Endothelial cell of umbilical vein (primary cell): ENCODE measurements at regions not wholly inside any gene's neighbourhood (a gene's known extent, or its start where the extent isn't known, plus 50 kb on each side); places are given as distances from the start of the nearest gene placed in this dataset.

Experiments
- BruUV-seq: library from RNA; stranded (reverse); fragments of 400-500 nt; replicated peaks from 2 replicates; lab custom pipeline; 2021; lab: Mats Ljungman, UMichigan
- CTCF ChIA-PET: fragments of 300-600, 350-600 bp; sonication (Branson Sonifier 250); formaldehyde crosslinking; loops from one replicate; lab custom pipeline; 2021; ENCODE audit warnings: antibody characterized with exemption, inconsistent platforms; lab: Charles Lee
- POLR2A ChIA-PET: fragments of 300-600, 350-600 bp; sonication (Branson Sonifier 250); formaldehyde crosslinking; loops from one replicate; lab custom pipeline; 2021; ENCODE audit warnings: antibody characterized with exemption, inconsistent platforms; lab: Charles Lee
- DNase-seq: peaks from one replicate; pipeline ENCODE4 v3.0.0-alpha.2; 2011; ENCODE audit warnings: low read depth, low spot score
- FAIRE-seq: peaks from 2 replicates; lab custom pipeline; 2011; peaks lifted over from hg19 to GRCh38; lab: Jason Lieb, UNC
- H2AFZ ChIP-seq: 2 replicates; pipeline ENCODE4 v1.6.0; 2012; ENCODE audit warnings: low read depth, low read length, control low read depth, inconsistent platforms
- H3K27ac ChIP-seq: 2 replicates; pipeline ENCODE4 v1.5.1; 2011; ENCODE audit warnings: low read depth, mild to moderate bottlenecking, control low read depth, low read length, moderate library complexity; ENCODE audit not compliant: insufficient read depth
- H3K27me3 ChIP-seq, 2 experiments: 2 replicates each; pipeline versions ENCODE4 v1.6.0 to v1.6.1; 2011; ENCODE audit warnings: low read length in 2 of 2, mixed read lengths in 1 of 2; ENCODE audit not compliant: control insufficient read depth in 2 of 2, insufficient read depth in 2 of 2
- H3K36me3 ChIP-seq, 2 experiments: 2 replicates in 1 of 2; 3 replicates in 1 of 2; pipeline ENCODE4 v1.5.1; 2011; ENCODE audit warnings: low read length in 2 of 2, mild to moderate bottlenecking in 1 of 2, moderate library complexity in 1 of 2; ENCODE audit not compliant: control insufficient read depth in 2 of 2, insufficient read depth in 2 of 2; ENCODE audit errors: extremely low read depth in 1 of 2
- H3K4me1 ChIP-seq: 3 replicates; pipeline ENCODE4 v1.5.1; 2011; ENCODE audit warnings: mild to moderate bottlenecking, low read length; ENCODE audit not compliant: control insufficient read depth, insufficient read depth; ENCODE audit errors: extremely low read depth
- H3K4me2 ChIP-seq: 2 replicates; pipeline ENCODE4 v1.6.1; 2011; ENCODE audit warnings: low read length, control low read depth, mixed read lengths; ENCODE audit not compliant: insufficient read depth
- H3K4me3 ChIP-seq, 3 experiments: fragments of 200-600 bp in 1 of 3; sonication (generic), shearing (Covaris generic) in 1 of 3; replicated peaks in 1 of 3; 2 replicates each; pipeline ENCODE4 v1.5.1; 2011 to 2016; ENCODE audit warnings: control low read depth in 3 of 3, low read length in 3 of 3, mild to moderate bottlenecking in 2 of 3, inconsistent platforms in 1 of 3, low read depth in 1 of 3, moderate library complexity in 1 of 3; ENCODE audit not compliant: insufficient read depth in 1 of 3
- H3K79me2 ChIP-seq: 2 replicates; pipeline ENCODE4 v1.6.0; 2012; ENCODE audit warnings: low read length, inconsistent platforms; ENCODE audit not compliant: control insufficient read depth, insufficient read depth
- H3K9ac ChIP-seq: replicated peaks from 2 replicates; pipeline ENCODE3; 2011; ENCODE audit warnings: low read length, control low read depth; ENCODE audit not compliant: insufficient read depth; ENCODE audit errors: extremely low read depth
- H3K9me1 ChIP-seq: replicated peaks from 3 replicates; pipeline ENCODE4 v1.6.0; 2011; ENCODE audit warnings: mild to moderate bottlenecking, low read length; ENCODE audit not compliant: control insufficient read depth, insufficient read depth; ENCODE audit errors: extremely low read depth
- H3K9me3 ChIP-seq: replicated peaks from 2 replicates; pipeline ENCODE4 v1.5.1; 2012; ENCODE audit warnings: low read length, inconsistent platforms; ENCODE audit not compliant: control insufficient read depth, insufficient read depth
- H4K20me1 ChIP-seq: replicated peaks from 2 replicates; pipeline ENCODE3; 2011; ENCODE audit warnings: mild to moderate bottlenecking, low read length; ENCODE audit not compliant: control insufficient read depth, insufficient read depth; ENCODE audit errors: extremely low read depth
- CTCF ChIP-seq, 2 donors: IDR thresholded peaks; 1 replicate in 1 of 2; 2 replicates in 1 of 2; pipeline ENCODE4 v1.5.1; 2011; ENCODE audit warnings: low read length in 2 of 2, mild to moderate bottlenecking in 2 of 2, moderate library complexity in 2 of 2, control low read depth in 1 of 2, inconsistent platforms in 1 of 2, low read depth in 1 of 2; ENCODE audit not compliant: insufficient read depth in 1 of 2; ENCODE audit errors: extremely low read depth in 1 of 2
- EZH2 ChIP-seq: IDR thresholded peaks from 2 replicates; pipeline ENCODE4 v1.6.1; 2012; ENCODE audit warnings: borderline replicate concordance, low read depth, mild to moderate bottlenecking, moderate library complexity, low read length, inconsistent platforms; ENCODE audit not compliant: severe bottlenecking
- FOS ChIP-seq: IDR thresholded peaks from 2 replicates; pipeline ENCODE4 v1.6.1; 2011; ENCODE audit warnings: mild to moderate bottlenecking, low read length, moderate library complexity, borderline replicate concordance; ENCODE audit not compliant: insufficient read depth
- GATA2 ChIP-seq: IDR thresholded peaks from 2 replicates; pipeline ENCODE4 v1.7.0; 2011; ENCODE audit warnings: low read depth, mild to moderate bottlenecking, moderate library complexity, mixed read lengths, low read length; ENCODE audit not compliant: insufficient read length, insufficient read depth
- JUN ChIP-seq: IDR thresholded peaks from 2 replicates; pipeline ENCODE4 v1.6.1; 2011; ENCODE audit warnings: borderline replicate concordance, low read depth; ENCODE audit not compliant: insufficient read length, insufficient read depth
- MYC ChIP-seq: IDR thresholded peaks from one replicate; pipeline ENCODE4 v1.6.1; 2011; ENCODE audit warnings: mild to moderate bottlenecking, low read depth, low read length
- POLR2A ChIP-seq: IDR thresholded peaks from 2 replicates; pipeline ENCODE4 v1.6.1; 2012; ENCODE audit warnings: low read depth, mild to moderate bottlenecking, control low read depth, low read length
- POLR2AphosphoS5 ChIP-seq: IDR thresholded peaks from 2 replicates; pipeline ENCODE4 v1.6.1; 2012; ENCODE audit warnings: low read depth, mild to moderate bottlenecking, control low read depth, low read length, moderate library complexity; ENCODE audit not compliant: insufficient read depth
- dilution Hi-C: fragments of 300-500 bp; cut with MboI; formaldehyde crosslinking; loops from one replicate; pipeline ENCODE4 v1.15.0; 2019; ENCODE audit warnings: low sequenced_read_pairs; ENCODE audit not compliant: extremely low pct_ligation_motif_present
- intact Hi-C: fragments of 100-400 bp; cut with micrococcal nuclease; formaldehyde crosslinking; loops from one replicate; pipeline ENCODE4 v1.10.0; 2022
- TF ChIP-seq, protein P1 (sequence below): IDR thresholded peaks from 2 replicates; pipeline ENCODE4 v1.6.1; 2011; ENCODE audit not compliant: insufficient read depth, insufficient read length

- TF ChIP-seq POLR2AphosphoS5 (no peak), CTCF (IDR thresholded peaks at IDR 0.05; ENCODE audit: extremely low read depth in 1 of 2, insufficient read depth in 1 of 2, low read depth in 1 of 2, low read length in 2 of 2) (no peak), EZH2 (no peak), MYC (no peak), POLR2A (no peak), FOS (no peak), GATA2 (no peak), JUN (no peak)
- TF ChIP-seq, protein P1, sequence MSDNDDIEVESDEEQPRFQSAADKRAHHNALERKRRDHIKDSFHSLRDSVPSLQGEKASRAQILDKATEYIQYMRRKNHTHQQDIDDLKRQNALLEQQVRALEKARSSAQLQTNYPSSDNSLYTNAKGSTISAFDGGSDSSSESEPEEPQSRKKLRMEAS, result no peak
- H3K9me3 ChIP-seq, result no peaks in the 10 kb centered on the region
- no peak overlapping the region for H3K4me2 ChIP-seq
- dilution Hi-C loops, result loop anchor here (25.0 kb wide), 1 partner anchor 414 kb away; no protein-coding TSS in a partner anchor
- H3K4me3 ChIP-seq, result no peak overlapping the region
- H3K27me3 ChIP-seq, result no peaks in the 10 kb centered on the region
- CTCF ChIA-PET, result interaction anchor here (1.0 kb wide), 1 partner anchor 392 kb away, joined by 3 read pairs; no protein-coding TSS in a partner anchor
- no peak overlapping the region for H2AFZ ChIP-seq
- no TSS peak for BruUV-seq
- intact Hi-C loops, result no loop called here
- POLR2A ChIA-PET, result no interaction called here
- no peak for FAIRE-seq
- H3K9ac ChIP-seq, result no peak overlapping the region
- H3K27ac ChIP-seq, result no peak overlapping the region
- H3K36me3 ChIP-seq, result no peaks in the 10 kb centered on the region
- no peaks in the 10 kb centered on the region for H3K79me2 ChIP-seq
- H3K9me1 ChIP-seq, result no peaks in the 10 kb centered on the region
- no peaks in the 10 kb centered on the region for H3K4me1 ChIP-seq
- no peaks in the 10 kb centered on the region for H4K20me1 ChIP-seq
- no peak for DNase-seq
Measured at GRCh38 chr12:89047856-89048418, 304.4 kb downstream of the DUSP6 start.
